Neural cell (in vitro differentiated cells): ENCODE measurements at regions not wholly inside any gene's neighbourhood (a gene's known extent, or its start where the extent isn't known, plus 50 kb on each side); places are given as distances from the start of the nearest gene placed in this dataset.
"Not testable (repeated sequence)": the region's sequence is repeated elsewhere in the genome, so short reads cannot be mapped to it uniquely, and the experiment has no call there.

Experiments
- H2AFZ ChIP-seq: fragments of 200-600, 300-800 bp; sonication (generic), shearing (Covaris generic); 2 replicates; pipeline ENCODE4 v1.6.0; 2014; ENCODE audit warnings: low read depth, mild to moderate bottlenecking, antibody characterized with exemption, low read length, moderate library complexity
- H3F3A ChIP-seq: fragments of 200-600 bp; shearing (Covaris generic); 2 replicates; pipeline ENCODE4 v1.6.1; 2016; ENCODE audit warnings: mild to moderate bottlenecking, moderate library complexity, mixed read lengths, antibody characterized with exemption, low read length; ENCODE audit not compliant: insufficient read depth, poor library complexity, severe bottlenecking
- H3K27ac ChIP-seq: fragments of 200-600, 300-800 bp; sonication (generic), shearing (Covaris generic); 2 replicates; pipeline ENCODE4 v1.5.1; 2014; ENCODE audit warnings: mild to moderate bottlenecking, low read length, moderate library complexity
- H3K27me3 ChIP-seq: fragments of 300-800, 200-600 bp; sonication (generic), shearing (Covaris generic); 2 replicates; pipeline ENCODE4 v1.6.0; 2014; ENCODE audit warnings: mild to moderate bottlenecking, low read depth, low read length, moderate library complexity; ENCODE audit not compliant: insufficient read depth
- H3K36me3 ChIP-seq: fragments of 300-800, 200-600 bp; sonication (generic), shearing (Covaris generic); 2 replicates; pipeline ENCODE4 v1.5.1; 2014; ENCODE audit warnings: mild to moderate bottlenecking, antibody characterized with exemption, low read length, moderate library complexity; ENCODE audit not compliant: insufficient read depth
- H3K4me2 ChIP-seq: fragments of 300-800, 200-600 bp; sonication (generic), shearing (Covaris generic); 2 replicates; pipeline ENCODE4 v1.6.0; 2014; ENCODE audit warnings: mild to moderate bottlenecking, low read length
- H3K4me3 ChIP-seq: fragments of 300-800, 200-600 bp; sonication (generic), shearing (Covaris generic); 2 replicates; pipeline ENCODE4 v1.5.1; 2014; ENCODE audit warnings: mild to moderate bottlenecking, low read length, moderate library complexity
- H3K79me2 ChIP-seq: fragments of 200-600 bp; shearing (Covaris generic); replicated peaks from 2 replicates; pipeline ENCODE4 v1.6.0; 2014; ENCODE audit warnings: mild to moderate bottlenecking, low read length, moderate library complexity; ENCODE audit not compliant: insufficient read depth
- H3K9ac ChIP-seq: fragments of 300-800, 200-600 bp; sonication (generic), shearing (Covaris generic); 2 replicates; pipeline ENCODE4 v1.6.1; 2016; ENCODE audit warnings: mild to moderate bottlenecking, low read length, mixed read lengths
- H3K9me2 ChIP-seq: fragments of 200-600 bp; shearing (Covaris generic); 2 replicates; pipeline ENCODE4 v1.6.1; 2016; ENCODE audit warnings: mild to moderate bottlenecking, low read length, mixed read lengths; ENCODE audit not compliant: insufficient read depth
- H3K9me3 ChIP-seq: fragments of 200-600, 300-800 bp; sonication (generic), shearing (Covaris generic); 2 replicates; pipeline ENCODE4 v1.6.1; 2016; ENCODE audit warnings: mild to moderate bottlenecking, mixed run types, low read length, moderate library complexity, mixed read lengths
- H4K20me1 ChIP-seq: fragments of 200-600 bp; shearing (Covaris generic); 2 replicates; pipeline ENCODE4 v1.6.1; 2016; ENCODE audit warnings: mild to moderate bottlenecking, mixed run types; ENCODE audit not compliant: insufficient read depth
- CTCF ChIP-seq: fragments of 450-650 bp; IDR thresholded peaks from 2 replicates; pipeline ENCODE4 v1.5.1; 2014; ENCODE audit warnings: antibody characterized with exemption, mild to moderate bottlenecking, moderate library complexity; ENCODE audit not compliant: poor library complexity, severe bottlenecking
- EP300 ChIP-seq: fragments of 450-650 bp; conservative IDR thresholded peaks from 2 replicates; pipeline ENCODE4 v1.6.1; 2014; ENCODE audit warnings: antibody characterized with exemption, mild to moderate bottlenecking, moderate library complexity; ENCODE audit not compliant: poor library complexity, severe bottlenecking
- EZH2 ChIP-seq: fragments of 200-600, 300-800 bp; shearing (Covaris generic), sonication (generic); IDR thresholded peaks from 2 replicates; pipeline ENCODE4 v1.6.1; 2014; ENCODE audit warnings: antibody characterized with exemption, low read length, borderline replicate concordance, mild to moderate bottlenecking; ENCODE audit not compliant: insufficient read depth, poor library complexity, severe bottlenecking
- MXI1 ChIP-seq: fragments of 450-650 bp; conservative IDR thresholded peaks from 2 replicates; pipeline ENCODE4 v1.6.1; 2014; ENCODE audit warnings: antibody characterized with exemption, mild to moderate bottlenecking; ENCODE audit not compliant: poor library complexity, severe bottlenecking
- POLR2AphosphoS5 ChIP-seq: IDR thresholded peaks from 2 replicates; pipeline ENCODE4 v1.6.1; 2012
- RAD21 ChIP-seq: fragments of 450-650 bp; conservative IDR thresholded peaks from 2 replicates; pipeline ENCODE4 v1.6.1; 2014; ENCODE audit warnings: antibody characterized with exemption, mild to moderate bottlenecking, moderate library complexity
- REST ChIP-seq: IDR thresholded peaks from 2 replicates; pipeline ENCODE4 v1.6.1; 2012; ENCODE audit warnings: borderline replicate concordance
- SMC3 ChIP-seq: fragments of 450-650 bp; conservative IDR thresholded peaks from 2 replicates; pipeline ENCODE4 v1.6.1; 2014; ENCODE audit warnings: antibody characterized with exemption, mild to moderate bottlenecking, moderate library complexity; ENCODE audit not compliant: poor library complexity
- TAF1 ChIP-seq: IDR thresholded peaks from 2 replicates; pipeline ENCODE4 v1.6.1; 2012; ENCODE audit warnings: low read depth

- H3K79me2 ChIP-seq, result no peaks in the 10 kb centered on the region
- H3K9me3 ChIP-seq, result no peaks in the 10 kb centered on the region
- no peak overlapping the region for H3K9ac ChIP-seq
- no peaks in the 10 kb centered on the region for H4K20me1 ChIP-seq
- no peak overlapping the region for H2AFZ ChIP-seq
- no peaks in the 10 kb centered on the region for H3K36me3 ChIP-seq
- H3F3A ChIP-seq, result no peaks in the 10 kb centered on the region
- no peak overlapping the region for H3K4me3 ChIP-seq
- no peak for TF ChIP-seq EZH2
- no peak for TF ChIP-seq REST
- no peak for TF ChIP-seq POLR2AphosphoS5
- no peak for TF ChIP-seq MXI1
- TF ChIP-seq SMC3, result no peak
- TF ChIP-seq RAD21, result no peak
- no peak for TF ChIP-seq TAF1
- no peak for TF ChIP-seq CTCF
- no peak for TF ChIP-seq EP300
- no peaks in the 10 kb centered on the region for H3K27me3 ChIP-seq
- no peak overlapping the region for H3K27ac ChIP-seq
- no peaks in the 10 kb centered on the region for H3K9me2 ChIP-seq
- H3K4me2 ChIP-seq, result no peak overlapping the region
These were observed 228.3 kb downstream of the FAM181B start for GRCh38 chr11:82505379-82505778.

GRCh38 chr11:82501174-82501573, 232.5 kb downstream of the FAM181B start:
- H2AFZ ChIP-seq, H3K9me2 ChIP-seq, H3F3A ChIP-seq, H3K9me3 ChIP-seq, H3K9ac ChIP-seq, H3K36me3 ChIP-seq, H4K20me1 ChIP-seq, H3K4me2 ChIP-seq, H3K79me2 ChIP-seq, H3K4me3 ChIP-seq, H3K27me3 ChIP-seq, H3K27ac ChIP-seq: not testable (repeated sequence)

- Histone ChIP-seq H3K9me2 (no peaks in the 10 kb centered on the region), H3F3A (no peaks in the 10 kb centered on the region), H3K9me3 (no peaks in the 10 kb centered on the region), H3K9ac (no peak overlapping the region), H2AFZ (no peak overlapping the region), H3K4me2 (no peak overlapping the region), H3K36me3 (no peaks in the 10 kb centered on the region), H4K20me1 (no peaks in the 10 kb centered on the region), H3K4me3 (no peak overlapping the region), H3K27me3 (no peaks in the 10 kb centered on the region), H3K79me2 (no peaks in the 10 kb centered on the region), H3K27ac (no peak overlapping the region)
- no peak for TF ChIP-seq POLR2AphosphoS5
- TF ChIP-seq REST, result no peak
- no peak for TF ChIP-seq EZH2
- no peak for TF ChIP-seq SMC3
- TF ChIP-seq EP300, result no peak
- TF ChIP-seq RAD21, result no peak
- no peak for TF ChIP-seq MXI1
- TF ChIP-seq TAF1, result no peak
- TF ChIP-seq CTCF, result no peak
These were observed 238.7 kb downstream of the FAM181B start for GRCh38 chr11:82494988-82495432.
